CD14-positive monocyte (primary cell): ENCODE measurements at regions not wholly inside any gene's neighbourhood (a gene's known extent, or its start where the extent isn't known, plus 50 kb on each side); places are given as distances from the start of the nearest gene placed in this dataset.

Experiments used
- DNase-seq, 3 donors: peaks; one replicate each; pipeline ENCODE4 v3.0.0-alpha.2; 2011 to 2022
- H2AFZ ChIP-seq: 2 replicates; pipeline ENCODE4 v1.6.0; 2012; ENCODE audit warnings: mild to moderate bottlenecking, low read depth, low read length, inconsistent platforms; ENCODE audit not compliant: insufficient read depth, poor library complexity, severe bottlenecking
- H3K27ac ChIP-seq, 2 donors: 1 replicate in 1 of 2; 2 replicates in 1 of 2; pipeline ENCODE4 v1.5.1; 2012 to 2013; ENCODE audit warnings: low read length in 2 of 2, control low read depth in 1 of 2, inconsistent platforms in 1 of 2, low read depth in 1 of 2, mild to moderate bottlenecking in 1 of 2
- H3K27me3 ChIP-seq, 2 donors: one replicate each; pipeline versions ENCODE4 v1.6.0 to v1.6.1; 2011 to 2013; ENCODE audit warnings: low read length in 2 of 2; ENCODE audit not compliant: control insufficient read depth in 2 of 2, insufficient read depth in 2 of 2
- H3K36me3 ChIP-seq, 2 donors: replicated peaks in 1 of 2; 1 replicate in 1 of 2; 2 replicates in 1 of 2; pipeline versions ENCODE4 v1.5.1 to v1.6.1; 2012 to 2013; ENCODE audit warnings: low read length in 2 of 2, control low read depth in 1 of 2, inconsistent platforms in 1 of 2, mild to moderate bottlenecking in 1 of 2; ENCODE audit not compliant: insufficient read depth in 2 of 2, control insufficient read depth in 1 of 2
- H3K4me1 ChIP-seq, 2 donors: 1 replicate in 1 of 2; 2 replicates in 1 of 2; pipeline versions ENCODE4 v1.5.1 to v1.6.1; 2012 to 2013; ENCODE audit warnings: low read length in 2 of 2, control low read depth in 1 of 2, inconsistent platforms in 1 of 2, mild to moderate bottlenecking in 1 of 2, moderate library complexity in 1 of 2; ENCODE audit not compliant: insufficient read depth in 2 of 2, control insufficient read depth in 1 of 2
- H3K4me2 ChIP-seq: replicated peaks from 2 replicates; pipeline ENCODE3; 2012; ENCODE audit warnings: low read length, moderate library complexity, mild to moderate bottlenecking; ENCODE audit not compliant: poor library complexity, severe bottlenecking; ENCODE audit errors: extremely low read depth
- H3K4me3 ChIP-seq, 3 experiments: fragments of 200-600 bp in 1 of 3; sonication (generic) in 1 of 3; replicated peaks in 1 of 3; 1 replicate in 2 of 3; 2 replicates in 1 of 3; pipeline ENCODE4 v1.5.1; 2011 to 2013; ENCODE audit warnings: low read length in 3 of 3, mild to moderate bottlenecking in 3 of 3, control low read depth in 2 of 3, low read depth in 2 of 3, inconsistent platforms in 1 of 3, moderate library complexity in 1 of 3
- H3K79me2 ChIP-seq: 2 replicates; pipeline ENCODE4 v1.6.0; 2012; ENCODE audit warnings: mild to moderate bottlenecking, control low read depth, inconsistent platforms, low read length, moderate library complexity; ENCODE audit not compliant: insufficient read depth
- H3K9ac ChIP-seq: 2 replicates; pipeline ENCODE4 v1.6.0; 2017; ENCODE audit warnings: low read length, mild to moderate bottlenecking; ENCODE audit not compliant: insufficient read depth, poor library complexity, severe bottlenecking
- H3K9me3 ChIP-seq, 2 donors: replicated peaks in 1 of 2; 1 replicate in 1 of 2; 2 replicates in 1 of 2; pipeline versions ENCODE4 v1.5.1 to v1.6.1; 2012 to 2013; ENCODE audit warnings: low read length in 2 of 2, control low read depth in 1 of 2; ENCODE audit not compliant: control insufficient read depth in 1 of 2, insufficient read depth in 1 of 2
- H4K20me1 ChIP-seq: 2 replicates; pipeline ENCODE4 v1.6.0; 2012; ENCODE audit warnings: mild to moderate bottlenecking, low read length, control low read depth, moderate library complexity; ENCODE audit not compliant: insufficient read depth
- H3K27ac Mint-ChIP-seq, 7 donors: one replicate each; pipeline ENCODE4 v1.8.0; 2020; ENCODE audit warnings: mild to moderate bottlenecking in 7 of 7, mixed read lengths in 7 of 7, moderate library complexity in 6 of 7, inconsistent platforms in 2 of 7
- H3K27me3 Mint-ChIP-seq, 3 donors: one replicate each; pipeline ENCODE4 v1.8.0; 2021 to 2022; ENCODE audit warnings: low read depth in 3 of 3, mild to moderate bottlenecking in 3 of 3, mixed read lengths in 3 of 3, moderate library complexity in 3 of 3, inconsistent platforms in 1 of 3
- H3K36me3 Mint-ChIP-seq, 2 donors: one replicate each; pipeline ENCODE4 v1.8.0; 2020; ENCODE audit warnings: mixed read lengths in 2 of 2, inconsistent platforms in 1 of 2, mild to moderate bottlenecking in 1 of 2
- H3K4me1 Mint-ChIP-seq: one replicate; pipeline ENCODE4 v1.8.0; 2020; ENCODE audit warnings: mild to moderate bottlenecking, mixed read lengths
- H3K4me3 Mint-ChIP-seq, 2 donors: one replicate each; pipeline ENCODE4 v1.8.0; 2020; ENCODE audit warnings: mild to moderate bottlenecking in 2 of 2, mixed read lengths in 2 of 2, moderate library complexity in 1 of 2
- H3K9me3 Mint-ChIP-seq, 7 donors: one replicate each; pipeline ENCODE4 v1.8.0; 2020 to 2022; ENCODE audit warnings: mixed read lengths in 7 of 7, mild to moderate bottlenecking in 6 of 7, moderate library complexity in 6 of 7, inconsistent platforms in 2 of 7
- WGBS: methylation state at CpG from one replicate; pipeline ENCODE4 v1.1.5; 2013; ENCODE audit warnings: missing lambda C conversion rate; ENCODE audit not compliant: insufficient coverage; 5-methylcytosine and 5-hydroxymethylcytosine counted together
- intact Hi-C, 2 donors: fragments of 100-400 bp; cut with micrococcal nuclease; formaldehyde crosslinking; loops; one replicate each; pipeline versions ENCODE4 v1.15.0 to v1.15.1; 2023
- TF ChIP-seq, protein P1 (sequence below): fragments of 200-600 bp; IDR thresholded peaks from one replicate; pipeline ENCODE4 v1.8.0; 2022; ENCODE audit warnings: antibody characterized with exemption, mild to moderate bottlenecking

DNA sequence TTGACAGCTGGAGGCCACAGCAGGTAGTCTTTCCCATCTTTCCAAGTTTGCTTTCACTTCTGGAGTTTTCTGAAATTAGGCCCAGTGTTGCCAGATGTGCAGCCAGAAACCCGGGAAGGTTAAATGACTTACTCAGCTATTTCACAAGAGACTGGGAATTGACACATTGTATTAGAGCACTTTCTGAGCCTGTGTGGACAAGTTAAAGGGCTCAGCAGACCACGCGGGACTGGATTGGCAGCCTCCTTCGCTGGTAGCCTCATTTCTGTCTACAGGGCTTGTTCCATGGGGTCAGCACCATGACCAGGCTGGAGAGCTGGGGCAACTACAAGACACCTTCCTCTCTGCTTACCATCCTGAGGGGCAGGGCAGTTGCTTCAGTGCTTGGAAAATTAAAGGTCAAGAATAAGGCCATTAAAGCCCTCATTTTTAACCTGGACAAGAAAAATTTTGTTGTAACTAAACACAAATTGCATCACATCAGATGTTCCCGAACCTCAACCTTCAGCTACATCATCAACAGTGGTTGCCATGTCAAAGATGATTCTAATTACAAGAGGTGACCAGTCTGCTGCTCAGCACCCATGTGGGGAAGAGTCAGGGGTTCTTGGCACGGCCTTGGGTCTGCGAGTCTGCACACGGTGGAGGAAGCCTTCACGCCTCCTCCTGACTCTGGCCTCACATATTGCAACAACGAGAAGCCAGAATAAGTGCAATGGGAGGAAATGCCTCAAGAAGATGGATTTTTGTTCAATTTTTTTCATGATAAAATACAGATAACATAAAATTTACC lies 279.5 kb upstream of the RAB6C start:
- no peaks in the 10 kb centered on the region for H4K20me1 ChIP-seq
- H3K27me3 ChIP-seq: no peaks in the 10 kb centered on the region
- peaks cover 0 to 7% of the 10 kb centered on the region in 2 donors for H3K9me3 ChIP-seq
- H3K9me3 Mint-ChIP-seq: peaks cover 1 to 12% (median 2%) of the 10 kb centered on the region in 7 donors
- no peaks in the 10 kb centered on the region for H3K4me1 ChIP-seq
- intact Hi-C loops: no loop called here
- WGBS: 75% methylated on average over 4 of the region's 10 CpGs
- H2AFZ ChIP-seq: no peak overlapping the region
- TF ChIP-seq, protein P1, sequence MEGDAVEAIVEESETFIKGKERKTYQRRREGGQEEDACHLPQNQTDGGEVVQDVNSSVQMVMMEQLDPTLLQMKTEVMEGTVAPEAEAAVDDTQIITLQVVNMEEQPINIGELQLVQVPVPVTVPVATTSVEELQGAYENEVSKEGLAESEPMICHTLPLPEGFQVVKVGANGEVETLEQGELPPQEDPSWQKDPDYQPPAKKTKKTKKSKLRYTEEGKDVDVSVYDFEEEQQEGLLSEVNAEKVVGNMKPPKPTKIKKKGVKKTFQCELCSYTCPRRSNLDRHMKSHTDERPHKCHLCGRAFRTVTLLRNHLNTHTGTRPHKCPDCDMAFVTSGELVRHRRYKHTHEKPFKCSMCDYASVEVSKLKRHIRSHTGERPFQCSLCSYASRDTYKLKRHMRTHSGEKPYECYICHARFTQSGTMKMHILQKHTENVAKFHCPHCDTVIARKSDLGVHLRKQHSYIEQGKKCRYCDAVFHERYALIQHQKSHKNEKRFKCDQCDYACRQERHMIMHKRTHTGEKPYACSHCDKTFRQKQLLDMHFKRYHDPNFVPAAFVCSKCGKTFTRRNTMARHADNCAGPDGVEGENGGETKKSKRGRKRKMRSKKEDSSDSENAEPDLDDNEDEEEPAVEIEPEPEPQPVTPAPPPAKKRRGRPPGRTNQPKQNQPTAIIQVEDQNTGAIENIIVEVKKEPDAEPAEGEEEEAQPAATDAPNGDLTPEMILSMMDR: no peak
- H3K27ac ChIP-seq: no peak overlapping the region
- H3K27me3 Mint-ChIP-seq: peaks cover 1 to 5% (median 2%) of the 10 kb centered on the region in 3 donors
- no peaks in the 10 kb centered on the region for H3K4me1 Mint-ChIP-seq
- no peaks in the 10 kb centered on the region for H3K79me2 ChIP-seq
- no peak for DNase-seq
- H3K36me3 Mint-ChIP-seq: no peaks in the 10 kb centered on the region
- H3K4me3 ChIP-seq: no peak overlapping the region
- no peak overlapping the region for H3K4me2 ChIP-seq
- H3K4me3 Mint-ChIP-seq: no peak overlapping the region
- no peaks in the 10 kb centered on the region for H3K36me3 ChIP-seq
- no peak overlapping the region for H3K27ac Mint-ChIP-seq
- no peak overlapping the region for H3K9ac ChIP-seq

DNA sequence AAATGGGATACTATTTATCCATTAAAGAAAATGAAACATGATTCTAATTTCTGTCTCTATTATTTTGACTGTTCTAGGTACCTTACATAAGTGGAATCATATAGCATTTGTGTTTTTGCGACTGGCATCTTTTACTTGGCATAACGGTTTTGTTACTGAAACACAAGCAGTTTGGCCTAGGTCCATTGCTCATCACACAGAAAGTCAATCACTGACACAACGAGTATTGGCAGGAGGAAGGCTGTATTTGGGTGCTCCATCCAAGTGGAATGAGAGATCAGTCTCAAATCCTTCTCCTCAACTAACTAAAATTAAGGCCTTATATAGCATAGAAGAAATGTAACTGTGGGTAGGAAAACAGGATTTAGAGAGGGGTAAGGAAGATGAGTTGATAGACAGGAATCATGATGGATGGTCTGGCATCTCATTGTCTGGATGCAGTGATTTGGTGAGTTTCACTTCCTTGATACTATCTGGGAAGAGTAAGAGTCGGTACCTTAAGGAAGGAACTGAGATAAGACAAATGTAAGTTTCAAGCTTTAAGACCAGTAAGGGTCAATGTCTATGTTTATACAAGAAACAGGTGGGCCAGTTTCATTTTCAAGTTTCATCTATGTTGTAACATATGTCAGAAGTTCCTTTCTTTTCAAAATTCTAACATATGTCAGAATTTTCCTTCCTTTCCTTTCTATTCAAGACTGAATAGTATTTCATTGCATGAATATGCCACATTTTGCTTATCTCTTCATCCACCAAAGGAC lies 276.9 kb upstream of the RAB6C start:
- H3K79me2 ChIP-seq: no peaks in the 10 kb centered on the region
- no peak overlapping the region for H3K27ac ChIP-seq
- H3K4me1 ChIP-seq: no peaks in the 10 kb centered on the region
- H3K4me3 Mint-ChIP-seq: no peak overlapping the region
- H3K27me3 Mint-ChIP-seq: peaks cover 1 to 5% (median 2%) of the 10 kb centered on the region in 3 donors
- intact Hi-C loops: no loop called here
- H3K36me3 Mint-ChIP-seq: no peaks in the 10 kb centered on the region
- no peak overlapping the region for H2AFZ ChIP-seq
- TF ChIP-seq, protein P1: no peak
- no peaks in the 10 kb centered on the region for H3K4me1 Mint-ChIP-seq
- H3K4me2 ChIP-seq: no peak overlapping the region
- 38% methylated on average over 1 of the region's 4 CpGs for WGBS
- peaks cover 0 to 10% (median 2%) of the 10 kb centered on the region in 7 donors for H3K9me3 Mint-ChIP-seq
- H3K9me3 ChIP-seq: no peaks in the 10 kb centered on the region
- no peak overlapping the region for H3K9ac ChIP-seq
- no peak overlapping the region for H3K27ac Mint-ChIP-seq
- H4K20me1 ChIP-seq: no peaks in the 10 kb centered on the region
- H3K4me3 ChIP-seq: no peak overlapping the region
- H3K36me3 ChIP-seq: no peaks in the 10 kb centered on the region
- no peaks in the 10 kb centered on the region for H3K27me3 ChIP-seq
- no peak for DNase-seq
